Hippocampal formation (tissue), 2 donors: ENCODE measurements at regions not wholly inside any gene's neighbourhood (a gene's known extent, or its start where the extent isn't known, plus 50 kb on each side); places are given as distances from the start of the nearest gene placed in this dataset.
"Not testable (repeated sequence)": the region's sequence is repeated elsewhere in the genome, so short reads cannot be mapped to it uniquely, and the experiment has no call there.

Source experiments
- DNase-seq, 2 donors: peaks; one replicate each; lab custom pipeline; 2025; lab: John Stamatoyannopoulos, UW

- DNase-seq, result no peak
These were observed 269.2 kb upstream of the TCERG1L start for GRCh38 chr10:131580674-131581073.

GRCh38 chr10:131581547-131581946 is 270.0 kb upstream of the TCERG1L start:
- not testable (repeated sequence) for DNase-seq

- DNase-seq, result no peak
These were observed 272.8 kb upstream of the TCERG1L start for GRCh38 chr10:131584287-131584686.

GRCh38 chr10:131585761-131586160 is 274.2 kb upstream of the TCERG1L start:
- no peak for DNase-seq

- no peak for DNase-seq
These were observed 275.4 kb upstream of the TCERG1L start for GRCh38 chr10:131586958-131587357.

GRCh38 chr10:131587976-131588680 is 276.6 kb upstream of the TCERG1L start:
- DNase-seq, result no peak

- DNase-seq, result no peak
These were observed 277.2 kb upstream of the TCERG1L start for GRCh38 chr10:131588704-131589220.

GRCh38 chr10:131590567-131590966 is 279.0 kb upstream of the TCERG1L start:
- no peak for DNase-seq

- DNase-seq, result no peak
These were observed 280.4 kb upstream of the TCERG1L start for GRCh38 chr10:131591936-131592335.

GRCh38 chr10:131609176-131609575 is 291.6 kb upstream of the PPP2R2D start:
- no peak for DNase-seq

GRCh38 chr10:131615150-131615549 is 285.7 kb upstream of the PPP2R2D start:
- no peak for DNase-seq

GRCh38 chr10:131616040-131616439 is 284.8 kb upstream of the PPP2R2D start:
- DNase-seq, result no peak

- DNase-seq, result no peak
These were observed 283.5 kb upstream of the PPP2R2D start for GRCh38 chr10:131617113-131617858.

GRCh38 chr10:131618587-131619267 is 282.1 kb upstream of the PPP2R2D start:
- no peak for DNase-seq

GRCh38 chr10:131620314-131620713 is 280.5 kb upstream of the PPP2R2D start:
- DNase-seq, result no peak

GRCh38 chr10:131620904-131621303 is 279.9 kb upstream of the PPP2R2D start:
- no peak for DNase-seq

GRCh38 chr10:131621784-131622624 is 278.8 kb upstream of the PPP2R2D start:
- no peak for DNase-seq

- DNase-seq, result no peak
These were observed 275.8 kb upstream of the PPP2R2D start for GRCh38 chr10:131625041-131625440.

GRCh38 chr10:131626274-131626673 is 274.5 kb upstream of the PPP2R2D start:
- no peak for DNase-seq

GRCh38 chr10:131629026-131629770 is 271.6 kb upstream of the PPP2R2D start:
- DNase-seq, result no peak

- DNase-seq, result no peak
These were observed 270.0 kb upstream of the PPP2R2D start for GRCh38 chr10:131630772-131631258.
